ENCODE measurements at regions not wholly inside any gene's neighbourhood (a gene's known extent, or its start where the extent isn't known, plus 50 kb on each side); places are given as distances from the start of the nearest gene placed in this dataset.

DNA sequence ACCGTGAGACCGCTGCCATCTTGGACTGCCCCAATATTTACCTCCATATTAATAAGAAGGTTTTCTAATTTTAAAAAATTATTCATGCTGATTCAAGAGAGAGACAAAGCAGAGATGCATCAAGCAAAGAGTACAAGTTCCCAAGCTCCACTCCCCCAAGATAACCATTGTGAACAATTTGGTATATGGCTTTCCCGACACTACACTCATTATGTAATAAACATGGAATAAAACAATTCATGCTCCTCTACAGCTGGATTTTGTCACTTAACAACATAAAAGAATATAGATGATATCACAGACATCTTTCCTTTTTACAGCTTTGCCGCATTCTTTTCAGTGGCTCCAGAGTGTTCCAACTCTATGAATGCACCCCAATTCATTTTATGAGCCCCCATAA is 307.6 kb downstream of the FGFR2 start:
- TF ChIP-seq, protein P1, sequence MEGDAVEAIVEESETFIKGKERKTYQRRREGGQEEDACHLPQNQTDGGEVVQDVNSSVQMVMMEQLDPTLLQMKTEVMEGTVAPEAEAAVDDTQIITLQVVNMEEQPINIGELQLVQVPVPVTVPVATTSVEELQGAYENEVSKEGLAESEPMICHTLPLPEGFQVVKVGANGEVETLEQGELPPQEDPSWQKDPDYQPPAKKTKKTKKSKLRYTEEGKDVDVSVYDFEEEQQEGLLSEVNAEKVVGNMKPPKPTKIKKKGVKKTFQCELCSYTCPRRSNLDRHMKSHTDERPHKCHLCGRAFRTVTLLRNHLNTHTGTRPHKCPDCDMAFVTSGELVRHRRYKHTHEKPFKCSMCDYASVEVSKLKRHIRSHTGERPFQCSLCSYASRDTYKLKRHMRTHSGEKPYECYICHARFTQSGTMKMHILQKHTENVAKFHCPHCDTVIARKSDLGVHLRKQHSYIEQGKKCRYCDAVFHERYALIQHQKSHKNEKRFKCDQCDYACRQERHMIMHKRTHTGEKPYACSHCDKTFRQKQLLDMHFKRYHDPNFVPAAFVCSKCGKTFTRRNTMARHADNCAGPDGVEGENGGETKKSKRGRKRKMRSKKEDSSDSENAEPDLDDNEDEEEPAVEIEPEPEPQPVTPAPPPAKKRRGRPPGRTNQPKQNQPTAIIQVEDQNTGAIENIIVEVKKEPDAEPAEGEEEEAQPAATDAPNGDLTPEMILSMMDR (conservative IDR thresholded peaks at IDR 0.05; ENCODE audit: low read length) = no peak
- TF ChIP-seq EZH2phosphoT487 (IDR thresholded peaks at IDR 0.05; ENCODE audit: borderline replicate concordance) = no peak
